ENCODE measurements at regions not wholly inside any gene's neighbourhood (a gene's known extent, or its start where the extent isn't known, plus 50 kb on each side); places are given as distances from the start of the nearest gene placed in this dataset.

GRCh38 chr3:96266395-96267190, 547.8 kb upstream of the EPHA6 start:
- Mint-ChIP-seq H3K4me1 (no peaks in the 10 kb centered on the region), H3K9me3 (no peaks in the 10 kb centered on the region), H3K36me3 (ENCODE audit: low read depth) (no peaks in the 10 kb centered on the region), H3K4me3 (no peak overlapping the region), H3K27me3 (ENCODE audit: insufficient read depth, low read depth, poor library complexity) (no peaks in the 10 kb centered on the region), H3K27ac (no peak overlapping the region)
- no peak for DNase-seq (ENCODE audit: low spot score)
- no peaks in the 10 kb centered on the region for H3F3A ChIP-seq (replicated peaks; ENCODE audit: low read depth)
- H3K79me2 ChIP-seq (replicated peaks; ENCODE audit: insufficient read depth), result no peaks in the 10 kb centered on the region
- ATAC-seq, result no peak
- no peaks in the 10 kb centered on the region for H3K36me3 ChIP-seq (ENCODE audit: insufficient read depth)
- no peaks in the 10 kb centered on the region for H3K9me2 ChIP-seq (ENCODE audit: insufficient read depth)
- H3K4me2 ChIP-seq, result no peak overlapping the region
- no peaks in the 10 kb centered on the region for H3K27me3 ChIP-seq (ENCODE audit: insufficient read depth)
- no peak for TF ChIP-seq ZNF462 (CRISPR knock-in tag; IDR thresholded peaks at IDR 0.05)
- no peak for TF ChIP-seq ETS1 (IDR thresholded peaks at IDR 0.05)
- no peak for TF ChIP-seq EZH2phosphoT487 (IDR thresholded peaks at IDR 0.05; ENCODE audit: unreplicated experiment)
- no peak for TF ChIP-seq POLR2AphosphoS5 (IDR thresholded peaks at IDR 0.05; ENCODE audit: low read depth)
- TF ChIP-seq JUNB (IDR thresholded peaks at IDR 0.05; ENCODE audit: unreplicated experiment), result no peak
- TF ChIP-seq STAT1 (IDR thresholded peaks at IDR 0.05; ENCODE audit: unreplicated experiment), result no peak
- no peak for TF ChIP-seq CTCF (conservative IDR thresholded peaks at IDR 0.05; ENCODE audit: low read depth in 2 of 2)
- no peak for TF ChIP-seq REST (IDR thresholded peaks at IDR 0.05; ENCODE audit: unreplicated experiment)
- TF ChIP-seq ZNF331 (CRISPR knock-in tag; IDR thresholded peaks at IDR 0.05; ENCODE audit: low read depth), result no peak
- no peak for TF ChIP-seq NANOG (IDR thresholded peaks at IDR 0.05; ENCODE audit: borderline replicate concordance)
- no peak for TF ChIP-seq CREB1 (CRISPR knock-in tag; IDR thresholded peaks at IDR 0.05; ENCODE audit: low read depth)
- TF ChIP-seq EZH2 (IDR thresholded peaks at IDR 0.05; ENCODE audit: low read depth, unreplicated experiment), result no peak
- no peak for TF ChIP-seq ZNF114 (CRISPR knock-in tag; IDR thresholded peaks at IDR 0.05)
- H4K20me1 ChIP-seq (replicated peaks; ENCODE audit: insufficient read depth), result no peaks in the 10 kb centered on the region
- H3K4me3 ChIP-seq, result no peak overlapping the region
- H3K27ac ChIP-seq (ENCODE audit: low read depth), result no peak overlapping the region
- H2AFZ ChIP-seq, result no peak overlapping the region
- H3K4me1 ChIP-seq (ENCODE audit: insufficient read depth), result no peaks in the 10 kb centered on the region
